Gastroesophageal sphincter (tissue), 4 donors: ENCODE measurements at regions not wholly inside any gene's neighbourhood (a gene's known extent, or its start where the extent isn't known, plus 50 kb on each side); places are given as distances from the start of the nearest gene placed in this dataset.

Experiments used
- ATAC-seq: fragments of 150-250 bp; one replicate; pipeline ENCODE4 v1.9.1; 2016; ENCODE audit warnings: mild to moderate bottlenecking, moderate library complexity
- H3K27ac ChIP-seq, 4 donors: fragments of 200-600 bp; sonication (generic) in 3 of 4; 1 replicate in 3 of 4; 2 replicates in 1 of 4; pipeline ENCODE4 v1.5.1; 2016 to 2019
- H3K27me3 ChIP-seq: fragments of 200-600 bp; sonication (generic); one replicate; pipeline ENCODE4 v1.5.1; 2019
- H3K36me3 ChIP-seq, 2 donors: fragments of 200-600 bp; sonication (generic); one replicate each; pipeline ENCODE4 v1.5.1; 2019; ENCODE audit warnings: control low read depth in 1 of 2
- H3K4me1 ChIP-seq, 3 donors: fragments of 200-600 bp; sonication (generic); 1 replicate in 2 of 3; 2 replicates in 1 of 3; pipeline ENCODE4 v1.5.1; 2016 to 2019; ENCODE audit warnings: control low read depth in 2 of 3
- H3K4me3 ChIP-seq, 2 donors: fragments of 200-600 bp; sonication (generic); one replicate each; pipeline ENCODE4 v1.5.1; 2019; ENCODE audit warnings: mild to moderate bottlenecking in 1 of 2, moderate library complexity in 1 of 2
- H3K9me3 ChIP-seq, 3 donors: fragments of 200-600 bp; sonication (generic); one replicate each; pipeline ENCODE4 v1.5.1; 2017 to 2019; ENCODE audit warnings: control low read depth in 2 of 3
- CTCF ChIP-seq, 4 experiments: fragments of 200-600 bp in 2 of 4; fragments of 450-650 bp in 2 of 4; sonication (generic) in 1 of 4; IDR thresholded peaks; one replicate each; pipeline ENCODE4 v1.5.1; 2017 to 2019; ENCODE audit warnings: antibody characterized with exemption in 4 of 4, mild to moderate bottlenecking in 2 of 4, moderate library complexity in 2 of 4
- EP300 ChIP-seq: sonication (generic); formaldehyde crosslinking; IDR thresholded peaks from one replicate; pipeline ENCODE4 v1.6.1; 2017; ENCODE audit warnings: antibody characterized with exemption, mild to moderate bottlenecking
- POLR2A ChIP-seq, 2 donors: fragments of 450-650 bp; IDR thresholded peaks; one replicate each; pipeline ENCODE4 v1.6.1; 2017; ENCODE audit warnings: antibody characterized with exemption in 2 of 2, mild to moderate bottlenecking in 2 of 2, moderate library complexity in 1 of 2
- POLR2AphosphoS5 ChIP-seq: sonication (generic); formaldehyde crosslinking; IDR thresholded peaks from one replicate; pipeline ENCODE4 v1.6.1; 2017; ENCODE audit warnings: antibody characterized with exemption
- WGBS, 2 donors: methylation state at CpG; one replicate each; pipeline ENCODE4 v1.1.5; 2018; ENCODE audit warnings: low coverage in 1 of 2; 5-methylcytosine and 5-hydroxymethylcytosine counted together

- no peaks in the 10 kb centered on the region for H3K27me3 ChIP-seq
Measured at GRCh38 chr4:35539404-35540055, 704.8 kb downstream of the ARAP2 start.

GRCh38 chr4:35541146-35541887 is 703.0 kb downstream of the ARAP2 start:
- WGBS, 2 donors, result no CpG with 5 or more reads among the region's 12 CpGs
- H3K27me3 ChIP-seq, result no peaks in the 10 kb centered on the region
- H3K4me1 ChIP-seq, result no peaks in the 10 kb centered on the region
- H3K36me3 ChIP-seq, result no peaks in the 10 kb centered on the region
- H3K27ac ChIP-seq, result no peak overlapping the region
- no peak for TF ChIP-seq CTCF (IDR thresholded peaks at IDR 0.05)
- TF ChIP-seq POLR2A (IDR thresholded peaks at IDR 0.05), result no peak
- H3K9me3 ChIP-seq, result peaks cover 0 to 10% (median 0%) of the 10 kb centered on the region in 3 donors
- no peak overlapping the region for H3K4me3 ChIP-seq
- peak; percentile 28 for ATAC-seq

More at GRCh38 chr4:35539404-35540055, 704.8 kb downstream of the ARAP2 start:
- Histone ChIP-seq H3K4me3 (no peak overlapping the region), H3K27ac (no peak overlapping the region), H3K9me3 (peaks cover 0 to 10% (median 0%) of the 10 kb centered on the region in 3 donors), H3K36me3 (no peaks in the 10 kb centered on the region), H3K4me1 (no peaks in the 10 kb centered on the region)
- TF ChIP-seq POLR2A (IDR thresholded peaks at IDR 0.05) (no peak), CTCF (IDR thresholded peaks at IDR 0.05) (no peak), EP300 (no peak), POLR2AphosphoS5 (no peak)
- WGBS, 2 donors, result 73 to 82% methylated on average over 5 of the region's 5 CpGs
- no peak for ATAC-seq

- Histone ChIP-seq H3K4me3 (no peak overlapping the region), H3K4me1 (no peaks in the 10 kb centered on the region), H3K27me3 (no peaks in the 10 kb centered on the region), H3K36me3 (no peaks in the 10 kb centered on the region), H3K27ac (no peak overlapping the region), H3K9me3 (peaks cover 0 to 10% (median 0%) of the 10 kb centered on the region in 3 donors)
- peak; percentile 7 for ATAC-seq
- TF ChIP-seq CTCF (IDR thresholded peaks at IDR 0.05) (no peak), EP300 (no peak)
- WGBS, 2 donors, result 66 to 84% methylated on average over 4 to 5 of the region's 5 CpGs
Measured at GRCh38 chr4:35541888-35542213, 702.5 kb downstream of the ARAP2 start.

DNA sequence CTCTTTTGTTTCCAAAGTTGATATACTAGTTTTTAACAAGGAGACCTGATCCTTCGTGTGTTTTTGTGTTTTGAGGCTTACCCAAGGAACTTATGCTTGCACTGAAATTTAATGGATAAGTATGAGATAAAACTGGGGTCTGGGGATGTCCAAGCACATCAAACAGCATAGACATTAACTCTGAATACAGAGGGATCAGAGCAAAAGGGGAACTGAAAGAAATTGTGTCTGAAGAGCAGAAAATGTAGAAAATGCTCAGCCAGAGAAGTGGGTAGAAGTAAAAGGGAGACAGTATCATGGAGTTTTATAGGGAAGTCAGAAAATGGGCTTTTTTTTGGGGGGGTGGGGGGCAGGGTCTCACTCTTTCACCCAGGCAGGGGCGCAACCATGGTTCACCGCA is 695.4 kb downstream of the ARAP2 start:
- Histone ChIP-seq H3K27ac (no peak overlapping the region), H3K4me1 (no peaks in the 10 kb centered on the region), H3K9me3 (no peaks in the 10 kb centered on the region), H3K36me3 (no peaks in the 10 kb centered on the region), H3K27me3 (no peaks in the 10 kb centered on the region), H3K4me3 (no peak overlapping the region)
- TF ChIP-seq EP300, result no peak
- TF ChIP-seq POLR2A (IDR thresholded peaks at IDR 0.05), result no peak
- no peak for TF ChIP-seq POLR2AphosphoS5
- no peak for TF ChIP-seq CTCF (IDR thresholded peaks at IDR 0.05)
- no peak for ATAC-seq
- WGBS, 2 donors, result 83 to 86% methylated on average over 2 to 3 of the region's 3 CpGs

GRCh38 chr4:35556387-35556786 is 687.9 kb downstream of the ARAP2 start:
- TF ChIP-seq CTCF (IDR thresholded peaks at IDR 0.05) (no peak), EP300 (no peak)
- ATAC-seq, result no peak
- Histone ChIP-seq H3K4me1 (no peaks in the 10 kb centered on the region), H3K36me3 (no peaks in the 10 kb centered on the region), H3K27me3 (no peaks in the 10 kb centered on the region), H3K4me3 (no peak overlapping the region), H3K9me3 (peaks cover 0 to 7% (median 0%) of the 10 kb centered on the region in 3 donors), H3K27ac (no peak overlapping the region)
- 69 to 89% methylated on average over 1 of the region's 1 CpG for WGBS, 2 donors
